ENCODE measurements at regions not wholly inside any gene's neighbourhood (a gene's known extent, or its start where the extent isn't known, plus 50 kb on each side); places are given as distances from the start of the nearest gene placed in this dataset.
"Not testable (repeated sequence)": the region's sequence is repeated elsewhere in the genome, so short reads cannot be mapped to it uniquely, and the experiment has no call there.

GRCh38 chrX:12060489-12061260, 77.6 kb upstream of the FRMPD4 start:
- DNase-seq (no peak), ATAC-seq (no peak)
- ChIA-PET POLR2A (no interaction called here), CTCF (no interaction called here)
- Mint-ChIP-seq H3K36me3 (ENCODE audit: low read depth) (no peaks in the 10 kb centered on the region), H3K4me3 (no peak overlapping the region), H3K4me1 (no peaks in the 10 kb centered on the region), H3K27me3 (peaks cover 2% of the 10 kb centered on the region), H3K27ac (no peak overlapping the region), H3K9me3 (ENCODE audit: low read depth) (no peaks in the 10 kb centered on the region)
- intact Hi-C loops (cut with DNase I, micrococcal nuclease): no loop called here

- POLR2A ChIA-PET: no interaction called here
- no peak for ATAC-seq
- peaks cover 2% of the 10 kb centered on the region for H3K27me3 Mint-ChIP-seq
- CTCF ChIA-PET: no interaction called here
- no peak overlapping the region for H3K4me3 Mint-ChIP-seq
- no peaks in the 10 kb centered on the region for H3K9me3 Mint-ChIP-seq (ENCODE audit: low read depth)
- no peaks in the 10 kb centered on the region for H3K36me3 Mint-ChIP-seq (ENCODE audit: low read depth)
- intact Hi-C loops (cut with DNase I, micrococcal nuclease): no loop called here
- no peak overlapping the region for H3K27ac Mint-ChIP-seq
- no peaks in the 10 kb centered on the region for H3K4me1 Mint-ChIP-seq
- DNase-seq: no peak
Measured at GRCh38 chrX:12065251-12065650, 73.0 kb upstream of the FRMPD4 start.

GRCh38 chrX:12076046-12076445, 62.2 kb upstream of the FRMPD4 start:
- ChIA-PET CTCF (no interaction called here), POLR2A (no interaction called here)
- no peak overlapping the region for H3K27ac Mint-ChIP-seq
- ATAC-seq (no peak), DNase-seq (no peak)
- intact Hi-C loops (cut with DNase I, micrococcal nuclease): no loop called here
- peaks cover 6% of the 10 kb centered on the region for H3K27me3 Mint-ChIP-seq
- H3K4me3 Mint-ChIP-seq: no peak overlapping the region
- no peaks in the 10 kb centered on the region for H3K36me3 Mint-ChIP-seq (ENCODE audit: low read depth)
- H3K4me1 Mint-ChIP-seq: no peaks in the 10 kb centered on the region
- H3K9me3 Mint-ChIP-seq (ENCODE audit: low read depth): no peaks in the 10 kb centered on the region

GRCh38 chrX:12080265-12080664, 58.0 kb upstream of the FRMPD4 start:
- Mint-ChIP-seq H3K4me3 (no peak overlapping the region), H3K4me1 (no peaks in the 10 kb centered on the region), H3K27ac (no peak overlapping the region), H3K36me3 (ENCODE audit: low read depth) (no peaks in the 10 kb centered on the region), H3K9me3 (ENCODE audit: low read depth) (no peaks in the 10 kb centered on the region), H3K27me3 (peaks cover 6% of the 10 kb centered on the region)
- ChIA-PET POLR2A (interaction anchor here (0.6 kb wide), 1 partner anchor 316 kb away, joined by 3 read pairs; no protein-coding TSS in a partner anchor), CTCF (no interaction called here)
- DNase-seq (no peak), ATAC-seq (no peak)
- intact Hi-C loops (cut with DNase I, micrococcal nuclease): loop anchor here in 1 of 2 experiments (2.0 to 10.0 kb wide), 3 partner anchors 621 to 825 kb away; partner anchors contain the start of gene TLR8

GRCh38 chrX:12082959-12083358, 55.3 kb upstream of the FRMPD4 start:
- H3K9me3 Mint-ChIP-seq (ENCODE audit: low read depth); CTCF ChIA-PET; H3K36me3 Mint-ChIP-seq (ENCODE audit: low read depth); POLR2A ChIA-PET; DNase-seq; H3K27me3 Mint-ChIP-seq; H3K4me3 Mint-ChIP-seq; H3K4me1 Mint-ChIP-seq; H3K27ac Mint-ChIP-seq; ATAC-seq: not testable (repeated sequence)
- intact Hi-C loops (cut with DNase I, micrococcal nuclease): loop anchor here in 1 of 2 experiments (10.0 kb wide), 1 partner anchor 822 kb away; the partner anchor contains the start of gene TLR8
